ENCODE measurements at regions not wholly inside any gene's neighbourhood (a gene's known extent, or its start where the extent isn't known, plus 50 kb on each side); places are given as distances from the start of the nearest gene placed in this dataset.

GRCh38 chr18:34977838-34978532, 63.2 kb upstream of the MAPRE2 start:
- Histone ChIP-seq H3K4me3 (ENCODE audit: low read depth, low read length) (peak overlapping the region; percentile 80), H3K27ac (ENCODE audit: low read depth, low read length) (no peak overlapping the region), H2AFZ (ENCODE audit: low read length, unreplicated experiment) (peak overlapping the region; percentile 53), H3K27me3 (ENCODE audit: insufficient read depth, low read length) (peaks cover 27% of the 10 kb centered on the region), H3K4me1 (ENCODE audit: control insufficient read depth, insufficient read depth, low read length, unreplicated experiment) (peaks cover 6% of the 10 kb centered on the region), H3K79me2 (ENCODE audit: control insufficient read depth, insufficient read depth, low read length, unreplicated experiment) (no peaks in the 10 kb centered on the region), H3K36me3 (ENCODE audit: insufficient read depth, low read length) (no peaks in the 10 kb centered on the region)

GRCh38 chr18:34978533-34978893, 62.7 kb upstream of the MAPRE2 start:
- Histone ChIP-seq H3K4me1 (ENCODE audit: control insufficient read depth, insufficient read depth, low read length, unreplicated experiment) (peaks cover 6% of the 10 kb centered on the region), H2AFZ (ENCODE audit: low read length, unreplicated experiment) (peak overlapping the region; percentile 53), H3K27ac (ENCODE audit: low read depth, low read length) (peak overlapping the region; percentile 74), H3K4me3 (ENCODE audit: low read depth, low read length) (peak overlapping the region; percentile 80), H3K27me3 (ENCODE audit: insufficient read depth, low read length) (peaks cover 27% of the 10 kb centered on the region), H3K79me2 (ENCODE audit: control insufficient read depth, insufficient read depth, low read length, unreplicated experiment) (no peaks in the 10 kb centered on the region), H3K36me3 (ENCODE audit: insufficient read depth, low read length) (no peaks in the 10 kb centered on the region)

GRCh38 chr18:34978953-34979608, 62.1 kb upstream of the MAPRE2 start:
- no peaks in the 10 kb centered on the region for H3K79me2 ChIP-seq (ENCODE audit: control insufficient read depth, insufficient read depth, low read length, unreplicated experiment)
- H3K4me3 ChIP-seq (ENCODE audit: low read depth, low read length) = peak overlapping the region; percentile 80
- H3K4me1 ChIP-seq (ENCODE audit: control insufficient read depth, insufficient read depth, low read length, unreplicated experiment) = peaks cover 6% of the 10 kb centered on the region
- H3K27ac ChIP-seq (ENCODE audit: low read depth, low read length) = peak overlapping the region; percentile 74
- H2AFZ ChIP-seq (ENCODE audit: low read length, unreplicated experiment) = peak overlapping the region; percentile 53
- no peaks in the 10 kb centered on the region for H3K36me3 ChIP-seq (ENCODE audit: insufficient read depth, low read length)
- H3K27me3 ChIP-seq (ENCODE audit: insufficient read depth, low read length) = peaks cover 23% of the 10 kb centered on the region

DNA sequence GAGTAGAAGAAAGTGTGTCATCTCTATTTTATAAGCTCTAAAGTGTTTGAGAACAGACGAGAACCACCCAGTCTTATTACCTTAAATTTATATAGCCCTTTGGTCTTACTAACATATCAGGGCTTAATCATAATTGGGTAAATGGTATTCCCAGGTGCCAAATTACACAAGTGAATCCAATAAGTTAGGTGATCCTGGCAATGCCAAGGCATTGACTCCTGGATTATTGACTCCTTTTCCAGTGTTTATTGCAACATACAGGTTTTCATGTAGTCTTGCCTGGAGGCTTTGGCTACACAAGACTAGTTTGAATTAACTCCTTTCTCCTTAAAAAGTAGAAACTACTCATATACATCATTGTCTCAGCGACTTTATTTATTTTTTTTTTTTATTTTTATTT, 59.7 kb upstream of the MAPRE2 start:
- no peaks in the 10 kb centered on the region for H3K79me2 ChIP-seq (ENCODE audit: control insufficient read depth, insufficient read depth, low read length, unreplicated experiment)
- peaks cover 7% of the 10 kb centered on the region; the same call in 1 of the 2 replicates for H3K27me3 ChIP-seq (ENCODE audit: insufficient read depth, low read length)
- no peak overlapping the region for H2AFZ ChIP-seq (ENCODE audit: low read length, unreplicated experiment)
- peaks cover 6% of the 10 kb centered on the region for H3K4me1 ChIP-seq (ENCODE audit: control insufficient read depth, insufficient read depth, low read length, unreplicated experiment)
- H3K36me3 ChIP-seq (ENCODE audit: insufficient read depth, low read length) = no peaks in the 10 kb centered on the region
- H3K27ac ChIP-seq (ENCODE audit: low read depth, low read length) = no peak overlapping the region
- no peak overlapping the region for H3K4me3 ChIP-seq (ENCODE audit: low read depth, low read length)

- no peak overlapping the region for H2AFZ ChIP-seq (ENCODE audit: low read length, unreplicated experiment)
Observed at GRCh38 chr18:34985963-34986362, 55.2 kb upstream of the MAPRE2 start.

GRCh38 chr18:34990597-34990996, 50.6 kb upstream of the MAPRE2 start:
- no peak overlapping the region for H2AFZ ChIP-seq (ENCODE audit: low read length, unreplicated experiment)
- H3K27me3 ChIP-seq (ENCODE audit: insufficient read depth, low read length) = no peaks in the 10 kb centered on the region
- H3K79me2 ChIP-seq (ENCODE audit: control insufficient read depth, insufficient read depth, low read length, unreplicated experiment) = no peaks in the 10 kb centered on the region
- H3K4me1 ChIP-seq (ENCODE audit: control insufficient read depth, insufficient read depth, low read length, unreplicated experiment) = peaks cover 11% of the 10 kb centered on the region
- no peaks in the 10 kb centered on the region for H3K36me3 ChIP-seq (ENCODE audit: insufficient read depth, low read length)
- H3K27ac ChIP-seq (ENCODE audit: low read depth, low read length) = no peak overlapping the region
- H3K4me3 ChIP-seq (ENCODE audit: low read depth, low read length) = no peak overlapping the region

More at GRCh38 chr18:34985963-34986362, 55.2 kb upstream of the MAPRE2 start:
- Histone ChIP-seq H3K4me1 (ENCODE audit: control insufficient read depth, insufficient read depth, low read length, unreplicated experiment) (peaks cover 9% of the 10 kb centered on the region), H3K4me3 (ENCODE audit: low read depth, low read length) (no peak overlapping the region), H3K27ac (ENCODE audit: low read depth, low read length) (no peak overlapping the region), H3K27me3 (ENCODE audit: insufficient read depth, low read length) (no peaks in the 10 kb centered on the region), H3K36me3 (ENCODE audit: insufficient read depth, low read length) (no peaks in the 10 kb centered on the region), H3K79me2 (ENCODE audit: control insufficient read depth, insufficient read depth, low read length, unreplicated experiment) (no peaks in the 10 kb centered on the region)

GRCh38 chr18:34991152-34991551, 50.1 kb upstream of the MAPRE2 start:
- no peaks in the 10 kb centered on the region for H3K36me3 ChIP-seq (ENCODE audit: insufficient read depth, low read length)
- H3K27ac ChIP-seq (ENCODE audit: low read depth, low read length) = no peak overlapping the region
- no peak overlapping the region for H2AFZ ChIP-seq (ENCODE audit: low read length, unreplicated experiment)
- H3K4me3 ChIP-seq (ENCODE audit: low read depth, low read length) = no peak overlapping the region
- H3K79me2 ChIP-seq (ENCODE audit: control insufficient read depth, insufficient read depth, low read length, unreplicated experiment) = no peaks in the 10 kb centered on the region
- no peaks in the 10 kb centered on the region for H3K27me3 ChIP-seq (ENCODE audit: insufficient read depth, low read length)
- H3K4me1 ChIP-seq (ENCODE audit: control insufficient read depth, insufficient read depth, low read length, unreplicated experiment) = peaks cover 11% of the 10 kb centered on the region

Measured in ACC112 (cell line).